Vagina (tissue), 2 donors: ENCODE measurements at regions not wholly inside any gene's neighbourhood (a gene's known extent, or its start where the extent isn't known, plus 50 kb on each side); places are given as distances from the start of the nearest gene placed in this dataset.

Experiments used
- POLR2A ChIP-seq, 2 donors: fragments of 450-650 bp; IDR thresholded peaks; one replicate each; pipeline ENCODE4 v1.6.1; 2017; ENCODE audit warnings: antibody characterized with exemption in 2 of 2, mild to moderate bottlenecking in 2 of 2, moderate library complexity in 2 of 2
- POLR2AphosphoS5 ChIP-seq, 2 donors: sonication (generic); formaldehyde crosslinking; IDR thresholded peaks; one replicate each; pipeline ENCODE4 v1.9.0; 2017; ENCODE audit warnings: antibody characterized with exemption in 2 of 2, mild to moderate bottlenecking in 2 of 2, low read depth in 1 of 2; ENCODE audit not compliant: insufficient read depth in 1 of 2
- TF ChIP-seq, protein P1 (sequence below), 3 experiments: fragments of 450-650 bp in 2 of 3; fragments of 200-600 bp in 1 of 3; sonication (generic) in 1 of 3; IDR thresholded peaks; one replicate each; pipeline ENCODE4 v1.5.1; 2017 to 2019; ENCODE audit warnings: antibody characterized with exemption in 3 of 3, mild to moderate bottlenecking in 2 of 3, moderate library complexity in 2 of 3

DNA sequence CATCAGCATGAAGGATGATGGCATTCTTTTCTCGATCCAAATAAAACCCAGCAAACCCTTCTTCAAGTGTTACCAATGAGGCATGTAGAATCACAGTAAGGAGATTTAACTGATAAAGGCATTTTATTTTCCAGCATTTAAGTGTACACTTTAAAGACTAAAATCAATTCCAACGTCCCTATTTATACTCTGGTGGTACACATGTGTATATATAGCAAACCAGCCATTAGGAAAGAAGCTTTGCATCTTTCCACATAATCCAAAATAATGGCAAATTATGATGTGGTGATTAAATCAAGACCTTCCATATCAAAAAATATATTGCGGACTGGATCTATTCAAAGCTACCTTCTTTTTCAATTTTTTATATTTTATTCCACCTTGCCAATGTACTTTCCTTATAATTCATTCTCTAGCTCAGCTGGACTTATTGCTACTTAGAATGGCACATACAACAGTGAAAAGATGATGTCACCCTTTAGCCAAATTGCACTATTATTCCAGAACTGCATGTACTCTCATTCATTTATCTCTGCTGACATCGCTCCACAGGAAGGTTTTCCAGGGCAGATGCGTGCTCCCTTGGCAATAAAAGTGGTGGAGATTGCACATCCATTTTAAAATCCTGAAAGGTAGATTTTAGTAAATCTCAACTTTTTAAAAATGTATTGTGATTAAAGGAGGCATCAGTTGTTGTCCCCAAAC is 63.3 kb upstream of the SLC30A5 start:
- TF ChIP-seq, protein P1, sequence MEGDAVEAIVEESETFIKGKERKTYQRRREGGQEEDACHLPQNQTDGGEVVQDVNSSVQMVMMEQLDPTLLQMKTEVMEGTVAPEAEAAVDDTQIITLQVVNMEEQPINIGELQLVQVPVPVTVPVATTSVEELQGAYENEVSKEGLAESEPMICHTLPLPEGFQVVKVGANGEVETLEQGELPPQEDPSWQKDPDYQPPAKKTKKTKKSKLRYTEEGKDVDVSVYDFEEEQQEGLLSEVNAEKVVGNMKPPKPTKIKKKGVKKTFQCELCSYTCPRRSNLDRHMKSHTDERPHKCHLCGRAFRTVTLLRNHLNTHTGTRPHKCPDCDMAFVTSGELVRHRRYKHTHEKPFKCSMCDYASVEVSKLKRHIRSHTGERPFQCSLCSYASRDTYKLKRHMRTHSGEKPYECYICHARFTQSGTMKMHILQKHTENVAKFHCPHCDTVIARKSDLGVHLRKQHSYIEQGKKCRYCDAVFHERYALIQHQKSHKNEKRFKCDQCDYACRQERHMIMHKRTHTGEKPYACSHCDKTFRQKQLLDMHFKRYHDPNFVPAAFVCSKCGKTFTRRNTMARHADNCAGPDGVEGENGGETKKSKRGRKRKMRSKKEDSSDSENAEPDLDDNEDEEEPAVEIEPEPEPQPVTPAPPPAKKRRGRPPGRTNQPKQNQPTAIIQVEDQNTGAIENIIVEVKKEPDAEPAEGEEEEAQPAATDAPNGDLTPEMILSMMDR (IDR thresholded peaks at IDR 0.05): no peak
- TF ChIP-seq POLR2AphosphoS5 (IDR thresholded peaks at IDR 0.05; ENCODE audit: insufficient read depth in 1 of 2, low read depth in 1 of 2): no peak
- no peak for TF ChIP-seq POLR2A (IDR thresholded peaks at IDR 0.05)
